GM12892 (cell line): ENCODE measurements at regions not wholly inside any gene's neighbourhood (a gene's known extent, or its start where the extent isn't known, plus 50 kb on each side); places are given as distances from the start of the nearest gene placed in this dataset.

ENCODE experiments used
- POLR2A ChIP-seq: IDR thresholded peaks from 2 replicates; pipeline ENCODE4 v1.6.1; 2011; ENCODE audit warnings: low read depth, low read length, control low read depth
- POLR2AphosphoS5 ChIP-seq: IDR thresholded peaks from 2 replicates; pipeline ENCODE4 v1.6.1; 2011; ENCODE audit warnings: low read depth, low read length, control low read depth

DNA sequence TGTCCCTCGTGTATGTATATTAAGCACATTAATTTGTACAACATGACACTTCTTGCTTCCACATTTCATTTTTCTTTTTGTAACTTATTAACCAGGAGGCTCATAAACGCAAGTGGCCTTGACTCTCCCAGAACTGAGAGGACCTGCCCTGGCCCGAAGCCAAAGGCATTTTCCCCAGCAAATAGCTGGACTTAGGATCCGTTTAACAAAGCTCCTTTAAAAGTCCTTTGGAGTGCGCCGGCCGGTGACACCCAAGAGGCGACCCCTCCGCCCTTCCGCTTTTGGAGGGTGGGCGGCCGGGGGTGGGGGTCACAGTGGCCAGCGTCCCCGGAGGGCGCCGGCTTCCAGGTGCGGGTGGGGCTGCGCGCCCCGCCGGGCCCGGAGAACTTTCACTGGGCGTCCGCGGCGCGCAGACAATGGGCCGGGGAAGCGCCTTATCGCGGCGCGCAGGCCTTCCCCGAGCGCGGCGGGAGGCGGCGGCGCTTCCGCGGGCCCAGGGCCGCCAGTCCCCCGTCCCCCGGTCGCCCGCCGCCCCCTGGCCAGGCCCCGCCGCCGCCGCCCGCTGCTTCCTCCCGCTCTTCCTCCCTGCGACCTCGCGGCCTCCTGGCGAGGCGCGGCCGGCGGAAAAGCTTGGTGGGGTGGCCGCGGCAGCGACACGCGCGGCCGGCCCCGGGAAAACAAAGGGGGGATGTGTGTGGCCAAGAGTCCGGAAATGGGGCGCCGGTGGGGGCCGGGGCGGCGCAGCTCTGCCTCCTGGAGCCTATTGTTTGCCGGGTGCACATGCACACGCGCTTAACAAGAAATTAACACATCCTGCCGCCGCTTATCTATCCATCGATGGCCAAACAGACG is 613.4 kb downstream of the MCTP2 start:
- TF ChIP-seq POLR2AphosphoS5, result no peak
- no peak for TF ChIP-seq POLR2A
